OCI-M1 (cell line): ENCODE measurements at regions not wholly inside any gene's neighbourhood (a gene's known extent, or its start where the extent isn't known, plus 50 kb on each side); places are given as distances from the start of the nearest gene placed in this dataset.
"Not testable (repeated sequence)": the region's sequence is repeated elsewhere in the genome, so short reads cannot be mapped to it uniquely, and the experiment has no call there.

ENCODE experiments used
- DNase-seq: peaks from one replicate; lab custom pipeline; 2025; lab: John Stamatoyannopoulos, UW

DNA sequence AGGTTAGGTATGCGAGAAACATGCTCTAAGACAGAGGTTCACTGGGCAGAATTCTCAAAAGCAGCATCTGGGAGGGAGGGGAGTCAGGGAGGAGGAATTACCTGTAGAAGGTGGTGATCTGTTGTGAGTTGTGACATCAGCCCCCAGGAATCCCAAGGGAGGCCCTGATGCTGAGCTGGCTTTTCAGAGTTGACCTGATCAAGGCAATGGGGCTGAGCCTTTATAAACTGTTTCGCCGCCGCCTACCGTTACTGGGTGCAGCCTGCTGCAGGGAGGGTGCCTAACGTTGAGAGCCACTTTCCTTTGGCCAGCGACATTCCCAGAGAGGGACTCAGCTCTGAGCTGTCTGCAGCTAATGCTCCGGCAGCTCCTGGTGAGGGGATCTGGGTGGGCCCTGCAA lies 257.9 kb upstream of the TMEM132C start:
- no peak for DNase-seq

DNA sequence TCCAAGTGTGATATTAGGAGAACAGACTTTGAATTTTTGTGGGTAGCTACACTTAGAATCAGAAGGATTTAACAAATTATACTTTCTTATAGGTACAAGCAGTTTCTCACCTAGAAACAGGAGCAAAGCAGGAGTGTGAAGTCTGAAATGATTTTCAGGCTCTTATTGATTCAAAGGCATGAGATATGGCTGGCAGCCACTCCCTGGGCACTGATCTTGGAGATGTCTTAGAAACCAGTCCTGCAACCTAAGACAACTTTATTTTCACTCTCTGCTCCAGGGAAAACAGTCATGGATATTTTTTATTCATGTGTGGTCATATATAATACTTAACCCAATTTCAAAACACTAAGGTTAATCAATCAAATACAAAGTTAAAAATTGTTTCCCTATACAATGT lies 254.9 kb upstream of the TMEM132C start:
- DNase-seq: no peak

DNA sequence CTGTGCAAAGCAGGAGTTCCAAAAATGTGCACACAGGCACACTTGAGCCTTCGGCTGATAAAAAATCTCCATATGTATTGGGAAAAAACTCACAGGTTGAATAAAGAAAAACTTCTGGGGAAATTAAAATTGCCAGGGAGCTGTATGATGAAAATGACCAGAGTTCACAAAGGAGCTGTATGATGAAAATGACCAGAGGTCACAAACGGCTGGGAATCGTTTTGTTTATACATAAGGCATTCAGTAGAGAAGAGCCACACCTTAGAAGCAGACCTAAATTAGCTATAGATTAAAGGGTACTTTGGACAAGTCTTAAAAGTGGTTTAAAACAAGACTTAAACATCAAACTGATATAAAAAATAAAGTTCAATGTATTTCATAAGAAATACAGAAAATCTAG lies 251.7 kb upstream of the TMEM132C start:
- DNase-seq: no peak

DNA sequence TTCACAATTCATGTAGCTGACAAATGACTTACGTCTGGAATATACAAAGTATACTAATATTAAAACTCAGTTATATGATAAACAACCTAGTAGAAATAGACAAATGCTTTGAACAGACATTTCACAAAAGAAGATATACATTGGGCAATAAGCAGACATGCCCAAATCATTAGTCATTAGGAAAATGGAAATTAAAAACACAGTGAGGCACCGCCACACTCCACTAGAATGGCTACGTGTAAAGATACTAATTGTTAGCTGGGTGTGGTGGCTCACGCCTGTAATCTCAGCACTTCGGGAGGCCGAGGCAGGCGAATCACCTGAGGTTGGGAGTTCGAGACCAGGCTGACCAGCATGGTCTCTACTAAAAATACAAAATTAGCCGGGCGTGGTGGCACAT lies 248.9 kb upstream of the TMEM132C start:
- no peak for DNase-seq

DNA sequence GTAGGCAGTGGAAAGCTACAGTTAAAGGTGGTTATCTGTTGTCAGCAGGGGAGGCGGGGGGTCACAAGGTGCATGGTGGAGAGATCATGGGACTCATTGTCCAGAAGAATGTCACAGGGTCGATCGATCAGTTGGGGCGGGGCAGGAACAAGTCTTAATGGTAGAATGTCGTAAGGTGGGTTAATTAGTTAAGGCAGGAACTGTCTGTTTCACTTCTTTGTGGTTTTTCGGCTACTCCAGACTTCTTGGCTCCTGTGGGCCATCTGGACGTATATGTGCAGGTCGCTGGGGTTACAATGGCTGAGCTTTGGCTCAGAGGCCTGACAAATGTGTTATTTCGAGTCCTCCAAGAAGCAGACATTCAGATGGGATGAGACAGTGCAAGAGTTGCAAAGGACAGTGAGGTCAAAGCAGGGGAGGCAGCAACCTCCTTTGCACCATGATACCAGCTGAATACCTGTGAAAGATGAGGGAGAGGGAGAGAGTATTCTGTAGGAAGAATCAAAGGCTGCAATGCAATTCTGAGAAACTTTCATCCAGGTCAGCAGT lies 246.9 kb upstream of the TMEM132C start:
- peak; percentile 13 for DNase-seq

DNA sequence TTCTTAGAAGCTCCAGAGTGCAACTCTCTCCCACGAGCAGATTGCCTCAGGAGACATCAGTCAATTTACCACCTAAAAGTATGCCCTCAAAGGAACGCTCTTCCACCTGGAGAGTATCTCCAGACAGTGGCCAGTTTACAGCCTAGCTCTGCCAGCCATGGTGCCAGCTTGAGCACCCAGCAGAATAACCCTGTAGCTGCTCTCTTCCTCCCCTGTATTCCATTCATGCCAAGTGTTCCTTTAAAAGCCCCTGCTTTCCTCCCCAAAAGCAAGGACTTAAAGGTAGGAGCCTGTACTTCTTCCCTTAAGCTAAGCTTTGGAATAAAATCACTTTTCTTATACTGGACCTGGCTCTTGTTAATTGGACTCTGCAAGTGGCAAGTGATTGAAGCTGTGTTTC lies 245.4 kb upstream of the TMEM132C start:
- DNase-seq: no peak

DNA sequence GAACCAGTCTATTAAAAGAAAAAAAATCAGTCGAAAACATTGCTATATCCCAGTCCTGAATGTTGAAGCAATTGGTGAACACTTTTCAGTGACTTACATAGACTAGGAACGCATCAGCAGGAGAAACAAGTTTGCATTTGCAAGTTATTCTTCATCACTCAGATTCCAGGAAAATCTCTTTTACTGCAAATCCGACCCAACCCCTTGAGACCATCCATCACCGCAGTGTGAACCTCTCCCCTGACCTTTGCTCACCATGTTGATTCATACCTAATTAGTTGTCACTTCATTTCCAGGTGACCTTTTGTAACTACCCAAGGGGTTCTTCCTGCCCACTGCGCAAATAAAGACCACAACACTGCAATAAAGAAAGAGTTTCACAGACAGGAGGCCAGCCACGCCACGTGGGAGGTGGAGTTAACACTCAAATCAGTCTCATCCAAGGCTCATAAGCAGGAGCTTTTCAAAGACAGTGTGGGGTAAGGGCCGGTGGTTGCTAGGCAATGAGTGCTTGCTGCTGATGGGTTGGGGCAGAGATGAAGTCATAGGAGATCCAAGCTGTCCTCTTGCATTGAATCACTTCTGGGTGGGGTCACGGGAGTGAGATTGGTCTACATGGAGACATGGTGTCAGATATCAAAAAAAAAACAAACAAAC lies 241.3 kb upstream of the TMEM132C start:
- no peak for DNase-seq

DNA sequence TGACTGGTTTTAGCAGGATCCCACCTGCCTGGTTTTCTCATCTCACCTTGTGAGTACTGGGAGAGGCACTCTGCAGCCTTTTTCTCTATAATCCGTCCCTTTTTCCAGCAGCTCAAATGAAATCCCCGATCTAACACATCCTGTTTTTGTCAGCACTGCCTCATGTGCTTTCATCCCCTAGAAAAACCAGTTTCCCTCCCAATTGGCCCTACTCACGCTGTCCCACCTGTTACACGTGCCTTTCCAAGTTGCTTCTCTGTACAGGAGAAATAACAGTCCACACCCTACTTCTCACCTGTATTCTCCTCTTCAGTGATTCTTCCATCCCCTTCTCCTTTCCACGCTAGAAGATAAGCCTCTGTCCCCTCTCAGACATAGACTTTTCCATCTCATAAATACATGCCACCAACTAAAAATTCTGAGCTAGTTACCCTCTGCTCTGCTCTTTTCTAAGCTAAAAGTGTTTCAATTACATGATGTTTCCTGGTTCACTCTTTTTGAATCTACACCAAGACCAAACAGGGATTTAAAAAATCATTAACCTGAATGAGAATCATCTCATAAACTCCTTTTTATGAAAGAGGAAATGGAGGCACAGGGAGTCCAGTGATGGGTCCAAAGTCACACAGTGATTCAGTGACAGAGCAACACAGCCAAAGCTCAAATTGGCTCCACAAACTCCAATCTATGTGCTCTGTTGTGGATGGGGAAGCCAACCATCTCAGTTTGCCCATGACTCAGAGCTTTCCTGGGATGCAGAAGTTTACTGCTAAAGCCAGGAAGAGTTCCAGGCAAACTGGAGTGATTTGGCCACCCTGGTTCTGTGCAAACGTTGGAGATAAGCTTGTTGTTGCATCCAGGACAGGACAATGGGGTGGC lies 240.0 kb upstream of the TMEM132C start:
- DNase-seq: no peak

DNA sequence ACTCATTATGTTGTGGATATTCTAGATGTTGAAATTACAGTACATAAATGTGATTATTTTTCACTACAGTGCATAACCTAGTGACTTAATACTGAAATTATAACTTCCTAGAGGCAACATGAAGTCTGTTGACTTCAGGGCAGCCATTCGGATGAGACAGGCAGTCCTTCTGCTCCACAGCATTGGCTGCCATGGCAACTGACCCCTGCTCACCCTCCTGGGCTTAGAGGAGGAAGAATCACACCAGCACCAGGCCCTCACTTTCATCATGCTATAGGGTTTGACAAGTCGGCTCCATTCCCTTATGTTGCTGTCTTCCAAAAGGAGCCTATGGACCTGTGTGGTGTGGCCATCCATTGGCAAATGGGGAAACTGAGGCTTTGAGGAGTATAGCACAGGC lies 233.5 kb upstream of the TMEM132C start:
- DNase-seq: no peak

DNA sequence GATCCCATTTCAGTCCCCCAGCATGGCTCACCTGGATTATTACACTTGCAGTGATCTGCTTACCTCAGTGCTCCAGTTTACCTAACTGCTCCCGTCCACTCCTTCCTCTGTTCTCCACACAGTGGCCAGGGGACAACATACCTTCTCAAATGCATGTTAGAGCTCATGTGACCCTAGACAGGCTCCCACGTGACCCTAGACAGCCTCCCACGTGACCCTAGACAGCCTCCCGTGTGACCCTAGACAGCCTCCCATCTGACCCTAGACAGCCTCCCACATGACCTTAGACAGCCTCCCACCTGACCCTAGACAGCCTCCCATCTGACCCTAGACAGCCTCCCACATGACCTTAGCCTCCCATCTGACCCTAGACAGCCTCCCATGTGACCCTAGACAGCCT lies 226.0 kb upstream of the TMEM132C start:
- DNase-seq: no peak

DNA sequence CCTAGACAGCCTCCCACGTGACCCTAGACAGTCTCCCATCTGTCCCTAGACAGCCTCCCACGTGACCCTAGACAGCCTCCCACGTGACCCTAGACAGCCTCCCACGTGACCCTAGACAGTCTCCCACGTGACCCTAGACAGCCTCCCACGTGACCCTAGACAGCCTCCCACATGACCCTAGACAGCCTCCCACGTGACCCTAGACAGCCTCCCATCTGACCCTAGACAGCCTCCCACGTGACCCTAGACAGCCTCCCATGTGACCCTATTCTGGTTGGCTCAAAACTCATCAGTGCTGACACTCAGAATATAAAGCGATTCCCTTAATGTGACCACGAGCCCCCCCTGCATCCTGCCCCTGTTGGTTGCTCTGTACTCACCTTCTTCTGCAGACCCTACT lies 224.7 kb upstream of the TMEM132C start:
- not testable (repeated sequence) for DNase-seq

DNA sequence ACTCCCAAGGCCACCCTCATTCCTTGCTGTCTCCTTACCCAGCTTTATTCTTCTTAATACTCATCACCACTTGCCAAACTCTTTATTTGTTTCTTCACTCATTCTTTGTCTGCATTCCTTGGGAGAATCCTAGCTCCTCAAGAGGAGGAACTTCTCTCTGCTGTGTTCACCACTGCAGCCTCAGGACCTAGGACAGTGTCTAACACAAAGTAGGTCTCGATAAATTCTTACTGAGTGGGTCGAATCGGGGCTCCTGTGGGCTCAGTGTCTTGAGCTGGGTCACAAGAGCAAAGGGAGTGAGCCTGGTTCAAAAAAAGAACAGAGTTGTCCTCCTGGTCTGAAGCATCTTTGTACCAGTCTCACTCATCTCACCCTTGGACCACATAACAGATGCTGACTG lies 224.1 kb upstream of the TMEM132C start:
- no peak for DNase-seq

DNA sequence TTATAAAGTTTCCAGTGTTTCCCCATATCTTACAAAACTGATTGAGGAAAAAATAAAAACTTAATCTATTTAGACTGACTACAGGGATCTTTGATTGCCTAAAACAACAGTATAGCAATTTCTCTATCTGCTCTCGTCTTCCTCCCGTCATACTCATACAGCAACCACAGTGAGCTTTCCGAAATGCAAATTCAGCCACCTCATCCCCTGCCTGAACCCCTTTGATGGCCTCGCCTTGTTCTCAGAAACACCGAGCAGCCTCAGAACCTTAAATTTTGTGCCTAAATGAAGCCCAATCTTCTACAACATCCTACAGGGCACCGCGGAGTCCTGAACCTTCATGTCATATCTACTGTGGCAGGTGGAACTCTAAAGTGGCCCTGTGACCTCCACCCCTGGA lies 223.7 kb upstream of the TMEM132C start:
- no peak for DNase-seq

DNA sequence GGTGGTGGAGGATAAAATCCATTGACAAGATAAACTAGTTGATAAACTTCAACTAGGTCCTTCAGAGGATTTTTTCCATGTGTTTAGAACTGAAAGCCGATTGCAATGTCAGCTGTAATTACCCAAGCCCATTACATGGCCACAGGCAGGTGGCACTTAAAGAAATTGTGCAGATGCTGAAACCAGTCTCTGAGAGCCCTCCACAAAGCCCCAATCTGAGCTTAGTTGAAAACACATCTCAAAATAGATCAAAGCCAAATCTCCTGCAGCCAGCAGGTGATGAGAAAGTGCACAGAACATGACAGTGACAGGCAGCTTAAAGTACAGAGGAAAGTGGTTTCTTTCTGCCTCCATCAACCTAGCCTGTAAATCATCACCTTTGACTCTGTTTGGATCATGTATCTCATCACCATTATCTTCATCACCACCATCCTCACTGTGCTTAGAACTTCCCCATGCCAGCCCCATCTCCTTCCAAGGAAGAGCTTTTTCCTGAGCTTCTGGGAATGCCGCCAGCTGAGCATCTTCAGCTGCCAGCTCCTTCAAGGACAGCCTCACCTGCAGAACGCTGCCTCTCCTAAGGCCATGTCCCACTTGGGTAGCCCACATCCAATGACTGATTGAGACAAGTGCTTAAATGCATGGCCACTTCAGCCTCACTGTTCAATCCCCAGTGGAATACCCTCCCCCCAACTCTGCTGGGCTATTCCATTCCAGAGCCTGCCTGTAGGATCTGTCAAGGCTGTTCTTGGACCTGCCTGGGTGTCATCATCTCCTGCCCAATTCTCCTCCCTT lies 219.5 kb upstream of the TMEM132C start:
- DNase-seq: no peak

DNA sequence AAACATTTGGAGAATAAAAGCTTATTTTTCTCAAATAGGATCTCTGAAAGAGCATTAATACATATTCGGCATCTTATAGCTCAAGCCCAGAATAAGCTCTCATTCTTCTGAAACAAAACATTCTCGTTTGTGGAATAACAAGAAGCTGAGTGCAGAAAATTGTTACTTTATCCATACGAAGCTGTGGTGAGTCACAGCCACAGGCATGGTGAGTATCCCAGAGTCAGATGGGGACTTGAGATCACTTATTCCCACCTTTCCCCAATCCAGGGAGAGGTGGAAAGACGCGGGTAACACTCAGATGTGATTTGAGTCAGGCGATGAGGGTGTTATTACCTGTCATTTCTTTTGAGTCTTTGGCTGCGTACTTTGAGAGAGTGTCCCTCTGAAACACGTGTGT lies 214.6 kb upstream of the TMEM132C start:
- DNase-seq: no peak

DNA sequence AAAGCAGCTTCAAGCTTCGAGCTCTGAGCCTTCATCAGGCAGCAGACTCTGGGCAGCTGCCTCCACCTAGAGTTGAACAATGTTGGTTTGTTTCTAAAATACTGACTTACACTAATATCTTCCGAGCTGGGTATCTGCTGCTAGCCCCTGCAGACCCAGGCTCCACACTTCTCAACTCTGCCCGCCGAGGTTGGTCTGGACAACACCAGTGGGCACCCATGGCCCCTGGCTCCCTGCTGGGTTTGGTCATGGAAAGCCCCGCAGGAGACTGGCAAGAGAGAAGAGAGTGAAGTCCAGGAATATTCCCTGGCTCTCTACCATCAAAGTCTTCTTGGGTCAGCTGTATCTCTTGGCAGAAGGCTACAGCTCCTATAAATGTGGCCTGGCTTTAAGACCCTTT lies 214.2 kb upstream of the TMEM132C start:
- peak; percentile 25 for DNase-seq

DNA sequence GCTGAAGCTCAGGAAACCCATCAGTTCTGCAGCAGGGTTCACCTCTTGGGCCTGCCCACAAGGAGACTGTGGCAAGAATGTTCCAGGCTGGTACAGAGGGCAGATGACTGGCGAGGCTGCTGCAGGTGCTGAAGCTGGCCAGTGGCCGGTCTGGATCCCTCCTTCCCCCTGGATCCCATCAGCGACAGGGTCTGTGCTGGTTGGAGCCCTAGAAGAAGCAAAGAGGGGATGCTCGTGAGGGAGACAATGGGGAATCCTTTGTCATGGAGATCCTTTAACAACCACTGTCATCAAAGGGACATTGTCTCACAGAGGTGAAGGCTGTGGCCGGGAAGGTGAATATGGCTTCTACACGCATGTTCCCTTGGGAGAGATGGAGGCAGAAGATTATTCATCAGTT lies 211.4 kb upstream of the TMEM132C start:
- no peak for DNase-seq

DNA sequence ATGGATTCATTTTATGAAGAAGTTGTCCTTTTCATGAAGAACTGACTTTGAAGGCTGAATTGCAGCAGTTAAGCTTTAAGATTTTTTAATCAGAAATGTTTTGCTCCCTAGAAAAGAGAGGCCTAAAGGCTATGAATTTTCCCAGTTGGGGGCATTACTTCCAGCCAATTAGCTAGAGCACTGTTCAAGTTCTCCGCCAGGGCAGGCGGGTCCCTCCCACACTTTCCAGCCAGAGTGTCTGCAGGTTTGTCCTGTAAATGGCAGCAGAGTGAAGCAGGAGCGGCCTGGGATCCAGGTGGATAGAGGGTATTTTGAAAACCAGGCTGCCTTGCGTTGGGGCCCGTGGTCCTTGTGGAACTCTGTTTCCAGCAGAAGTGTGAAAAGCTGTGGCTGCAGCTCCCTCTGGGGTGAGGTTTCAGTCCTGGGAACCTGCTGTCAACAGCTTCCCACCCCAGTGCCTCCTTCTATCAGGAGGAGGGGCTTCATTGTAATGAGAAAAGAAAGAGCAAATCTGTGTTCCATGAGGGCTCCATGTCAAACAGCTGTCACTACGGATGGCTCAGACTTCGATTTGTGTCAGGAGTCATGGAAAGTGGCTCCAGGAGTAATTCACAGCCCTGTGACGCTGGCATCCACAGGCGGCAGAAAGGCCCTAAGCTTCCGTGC lies 210.7 kb upstream of the TMEM132C start:
- DNase-seq: no peak

DNA sequence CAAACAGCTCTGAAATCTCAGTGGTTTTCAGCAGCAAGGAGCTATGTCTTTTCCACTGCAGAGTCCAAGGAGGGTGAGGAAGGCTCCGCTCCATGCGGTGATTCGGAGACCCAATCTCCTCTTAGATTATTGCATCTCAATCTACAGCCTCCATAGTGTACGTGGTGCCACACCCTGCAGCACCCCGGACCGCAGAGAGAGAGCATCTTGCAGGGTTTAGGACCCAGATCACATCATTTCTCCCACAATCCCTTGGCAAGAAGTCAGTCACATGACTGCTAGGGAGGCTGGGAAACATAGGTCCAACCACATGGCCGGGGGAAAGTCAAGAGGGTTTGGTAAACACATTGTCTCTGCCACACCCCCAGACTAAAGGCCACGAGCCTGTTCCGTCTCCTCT lies 209.4 kb upstream of the TMEM132C start:
- no peak for DNase-seq

DNA sequence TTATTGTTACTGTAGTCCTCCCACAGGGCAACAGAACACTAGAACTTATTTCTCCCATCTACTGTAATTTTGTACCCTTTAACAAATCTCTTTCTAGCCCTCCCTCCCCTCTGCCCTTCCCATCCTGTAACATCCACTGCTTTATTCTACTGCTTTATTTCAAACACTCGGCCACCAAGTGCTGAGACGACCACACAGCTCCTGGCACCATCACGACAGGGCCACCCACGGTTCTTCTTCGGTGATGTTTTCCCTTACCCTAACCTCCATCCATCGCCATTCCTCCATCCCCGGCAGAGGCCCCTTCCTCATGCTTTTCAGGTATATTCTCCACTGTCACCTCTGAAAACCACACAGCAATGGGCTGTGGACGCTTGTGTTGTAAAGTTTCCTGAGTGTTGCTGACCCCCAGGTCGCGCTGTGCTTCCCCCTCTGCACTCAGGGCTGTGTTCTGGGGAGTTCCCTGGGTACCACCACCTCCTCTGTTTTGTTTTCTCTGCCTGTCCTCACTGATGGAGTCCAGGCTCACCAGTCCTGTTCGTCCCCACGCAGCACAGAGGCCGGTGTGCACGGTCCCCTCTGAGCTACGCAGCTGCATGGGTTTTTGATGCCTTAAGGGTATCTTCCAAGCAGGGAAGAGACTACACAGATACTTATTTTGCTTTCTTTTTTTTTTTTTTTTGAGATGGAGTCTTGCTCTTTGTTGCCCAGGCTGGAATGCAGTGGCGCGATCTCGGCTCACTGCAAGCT lies 207.2 kb upstream of the TMEM132C start:
- DNase-seq: no peak

DNA sequence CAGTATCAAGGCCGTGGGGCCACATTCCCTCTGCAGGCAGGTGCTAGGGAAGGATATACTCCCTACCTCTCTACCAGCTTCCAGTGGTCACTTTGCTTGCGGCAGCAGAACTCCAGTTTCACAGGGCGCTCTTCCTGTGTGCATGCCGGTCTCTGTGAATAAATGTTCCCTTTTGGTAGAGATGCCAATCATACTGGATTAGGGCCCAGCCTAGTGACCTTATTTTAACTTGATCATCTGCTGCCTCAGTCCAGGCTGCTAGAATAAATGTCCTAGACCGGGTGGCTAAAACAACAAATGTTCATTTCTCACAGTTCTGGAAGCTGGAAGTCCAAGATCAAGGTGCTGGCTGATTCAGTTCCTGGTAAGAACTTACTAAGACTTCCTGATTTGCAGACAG lies 198.8 kb upstream of the TMEM132C start:
- DNase-seq: no peak
